GM13976 (cell line): ENCODE measurements at regions not wholly inside any gene's neighbourhood (a gene's known extent, or its start where the extent isn't known, plus 50 kb on each side); places are given as distances from the start of the nearest gene placed in this dataset.

ENCODE experiments used
- DNase-seq: peaks from one replicate; pipeline ENCODE4 v3.0.0; 2012; ENCODE audit warnings: low spot score
- CTCF ChIP-seq: IDR thresholded peaks from 2 replicates; pipeline ENCODE4 v1.5.1; 2012; ENCODE audit warnings: borderline replicate concordance, mild to moderate bottlenecking; ENCODE audit not compliant: insufficient read depth; ENCODE audit errors: extremely low read depth, missing control alignments, control extremely low read depth
- in situ Hi-C: fragments of 300-500 bp; cut with MboI; formaldehyde crosslinking; loops from one replicate; pipeline ENCODE4 v1.12.0; 2022; ENCODE audit warnings: low sequenced_read_pairs, mixed read lengths, inconsistent platforms; ENCODE audit not compliant: unreplicated experiment

- in situ Hi-C loops = no loop called here
- no peak for TF ChIP-seq CTCF
- no peak for DNase-seq
Observed at GRCh38 chr6:76697585-76697984, 625.1 kb upstream of the IMPG1 start.

- DNase-seq = no peak
- in situ Hi-C loops = no loop called here
- no peak for TF ChIP-seq CTCF
Observed at GRCh38 chr6:76694795-76695194, 622.3 kb upstream of the IMPG1 start.

GRCh38 chr6:76684875-76685274 is 612.4 kb upstream of the IMPG1 start:
- in situ Hi-C loops = no loop called here

GRCh38 chr6:76683985-76684384 is 611.5 kb upstream of the IMPG1 start:
- in situ Hi-C loops = no loop called here
- no peak for TF ChIP-seq CTCF
- no peak for DNase-seq

More at GRCh38 chr6:76684875-76685274, 612.4 kb upstream of the IMPG1 start:
- TF ChIP-seq CTCF = no peak
- no peak for DNase-seq

GRCh38 chr6:76682842-76683241 is 610.4 kb upstream of the IMPG1 start:
- no peak for TF ChIP-seq CTCF
- in situ Hi-C loops = no loop called here
- no peak for DNase-seq

- in situ Hi-C loops = no loop called here
- DNase-seq = no peak
- no peak for TF ChIP-seq CTCF
Observed at GRCh38 chr6:76681781-76682180, 609.3 kb upstream of the IMPG1 start.

- no peak for DNase-seq
- in situ Hi-C loops = no loop called here
- no peak for TF ChIP-seq CTCF
Observed at GRCh38 chr6:76677017-76677416, 604.6 kb upstream of the IMPG1 start.
